HL-60 (cell line): ENCODE measurements at regions not wholly inside any gene's neighbourhood (a gene's known extent, or its start where the extent isn't known, plus 50 kb on each side); places are given as distances from the start of the nearest gene placed in this dataset.

Experiments used
- POLR2AphosphoS5 ChIP-seq: IDR thresholded peaks from 2 replicates; pipeline ENCODE4 v1.6.1; 2012; ENCODE audit warnings: low read depth
- SPI1 ChIP-seq: IDR thresholded peaks from 2 replicates; pipeline ENCODE4 v1.6.1; 2012; ENCODE audit warnings: low read depth, mild to moderate bottlenecking, borderline replicate concordance
- TF ChIP-seq, protein P1 (sequence below): IDR thresholded peaks from one replicate; pipeline ENCODE4 v1.5.1; 2011; ENCODE audit warnings: low read length, control low read depth, inconsistent platforms; ENCODE audit not compliant: insufficient read depth
- TF ChIP-seq, protein P2 (sequence below): IDR thresholded peaks from 2 replicates; pipeline ENCODE4 v1.6.1; 2012; ENCODE audit warnings: low read depth; ENCODE audit not compliant: insufficient replicate concordance

DNA sequence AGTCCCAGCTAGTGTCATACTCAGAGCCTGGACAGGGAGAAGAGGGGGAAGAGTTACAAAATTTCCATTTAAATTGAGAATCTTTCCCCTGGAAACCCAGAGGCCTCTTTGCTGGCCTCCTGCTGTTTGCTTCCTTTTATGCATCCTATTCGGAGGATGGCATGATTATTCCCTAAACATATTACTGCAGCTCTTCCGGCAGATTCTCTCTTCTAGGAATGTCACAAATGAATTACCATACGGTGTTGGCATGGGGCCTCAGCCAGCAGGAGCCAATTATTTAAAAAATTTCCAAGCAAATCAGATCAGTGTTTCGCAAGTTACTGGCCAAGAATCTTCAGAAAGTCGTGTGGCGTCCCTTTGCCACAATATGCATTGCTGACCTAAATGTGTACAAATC lies 326.7 kb upstream of the NCAM1 start:
- TF ChIP-seq POLR2AphosphoS5 (no peak), SPI1 (no peak)
- TF ChIP-seq, protein P1, sequence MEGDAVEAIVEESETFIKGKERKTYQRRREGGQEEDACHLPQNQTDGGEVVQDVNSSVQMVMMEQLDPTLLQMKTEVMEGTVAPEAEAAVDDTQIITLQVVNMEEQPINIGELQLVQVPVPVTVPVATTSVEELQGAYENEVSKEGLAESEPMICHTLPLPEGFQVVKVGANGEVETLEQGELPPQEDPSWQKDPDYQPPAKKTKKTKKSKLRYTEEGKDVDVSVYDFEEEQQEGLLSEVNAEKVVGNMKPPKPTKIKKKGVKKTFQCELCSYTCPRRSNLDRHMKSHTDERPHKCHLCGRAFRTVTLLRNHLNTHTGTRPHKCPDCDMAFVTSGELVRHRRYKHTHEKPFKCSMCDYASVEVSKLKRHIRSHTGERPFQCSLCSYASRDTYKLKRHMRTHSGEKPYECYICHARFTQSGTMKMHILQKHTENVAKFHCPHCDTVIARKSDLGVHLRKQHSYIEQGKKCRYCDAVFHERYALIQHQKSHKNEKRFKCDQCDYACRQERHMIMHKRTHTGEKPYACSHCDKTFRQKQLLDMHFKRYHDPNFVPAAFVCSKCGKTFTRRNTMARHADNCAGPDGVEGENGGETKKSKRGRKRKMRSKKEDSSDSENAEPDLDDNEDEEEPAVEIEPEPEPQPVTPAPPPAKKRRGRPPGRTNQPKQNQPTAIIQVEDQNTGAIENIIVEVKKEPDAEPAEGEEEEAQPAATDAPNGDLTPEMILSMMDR: no peak
- TF ChIP-seq, protein P2, sequence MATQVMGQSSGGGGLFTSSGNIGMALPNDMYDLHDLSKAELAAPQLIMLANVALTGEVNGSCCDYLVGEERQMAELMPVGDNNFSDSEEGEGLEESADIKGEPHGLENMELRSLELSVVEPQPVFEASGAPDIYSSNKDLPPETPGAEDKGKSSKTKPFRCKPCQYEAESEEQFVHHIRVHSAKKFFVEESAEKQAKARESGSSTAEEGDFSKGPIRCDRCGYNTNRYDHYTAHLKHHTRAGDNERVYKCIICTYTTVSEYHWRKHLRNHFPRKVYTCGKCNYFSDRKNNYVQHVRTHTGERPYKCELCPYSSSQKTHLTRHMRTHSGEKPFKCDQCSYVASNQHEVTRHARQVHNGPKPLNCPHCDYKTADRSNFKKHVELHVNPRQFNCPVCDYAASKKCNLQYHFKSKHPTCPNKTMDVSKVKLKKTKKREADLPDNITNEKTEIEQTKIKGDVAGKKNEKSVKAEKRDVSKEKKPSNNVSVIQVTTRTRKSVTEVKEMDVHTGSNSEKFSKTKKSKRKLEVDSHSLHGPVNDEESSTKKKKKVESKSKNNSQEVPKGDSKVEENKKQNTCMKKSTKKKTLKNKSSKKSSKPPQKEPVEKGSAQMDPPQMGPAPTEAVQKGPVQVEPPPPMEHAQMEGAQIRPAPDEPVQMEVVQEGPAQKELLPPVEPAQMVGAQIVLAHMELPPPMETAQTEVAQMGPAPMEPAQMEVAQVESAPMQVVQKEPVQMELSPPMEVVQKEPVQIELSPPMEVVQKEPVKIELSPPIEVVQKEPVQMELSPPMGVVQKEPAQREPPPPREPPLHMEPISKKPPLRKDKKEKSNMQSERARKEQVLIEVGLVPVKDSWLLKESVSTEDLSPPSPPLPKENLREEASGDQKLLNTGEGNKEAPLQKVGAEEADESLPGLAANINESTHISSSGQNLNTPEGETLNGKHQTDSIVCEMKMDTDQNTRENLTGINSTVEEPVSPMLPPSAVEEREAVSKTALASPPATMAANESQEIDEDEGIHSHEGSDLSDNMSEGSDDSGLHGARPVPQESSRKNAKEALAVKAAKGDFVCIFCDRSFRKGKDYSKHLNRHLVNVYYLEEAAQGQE: no peak
